HFFc6 (cell line): ENCODE measurements at regions not wholly inside any gene's neighbourhood (a gene's known extent, or its start where the extent isn't known, plus 50 kb on each side); places are given as distances from the start of the nearest gene placed in this dataset.

Source experiments
- DNase-seq: peaks from one replicate; pipeline ENCODE4 v3.0.0-alpha.2; 2018
- H3K27ac Mint-ChIP-seq: 2 replicates; pipeline ENCODE4 v1.8.0; 2020; ENCODE audit warnings: mild to moderate bottlenecking, mixed read lengths
- H3K27me3 Mint-ChIP-seq: 2 replicates; pipeline ENCODE4 v1.8.0; 2021; ENCODE audit warnings: mild to moderate bottlenecking, moderate library complexity, mixed read lengths; ENCODE audit not compliant: insufficient read depth
- H3K36me3 Mint-ChIP-seq: 2 replicates; pipeline ENCODE4 v1.8.0; 2021; ENCODE audit warnings: low read depth, mixed read lengths
- H3K4me1 Mint-ChIP-seq: 2 replicates; pipeline ENCODE4 v1.8.0; 2020; ENCODE audit warnings: low read depth, mixed read lengths
- H3K4me3 Mint-ChIP-seq: 2 replicates; pipeline ENCODE4 v1.8.0; 2020; ENCODE audit warnings: mild to moderate bottlenecking, moderate library complexity, mixed read lengths
- H3K9me3 Mint-ChIP-seq: 2 replicates; pipeline ENCODE4 v1.8.0; 2020; ENCODE audit warnings: mild to moderate bottlenecking, mixed read lengths
- TF ChIP-seq, protein P1 (sequence below): fragments of 200-600 bp; sonication (generic); IDR thresholded peaks from 2 replicates; pipeline ENCODE4 v1.5.0; 2021; ENCODE audit warnings: antibody characterized with exemption, mild to moderate bottlenecking

DNA sequence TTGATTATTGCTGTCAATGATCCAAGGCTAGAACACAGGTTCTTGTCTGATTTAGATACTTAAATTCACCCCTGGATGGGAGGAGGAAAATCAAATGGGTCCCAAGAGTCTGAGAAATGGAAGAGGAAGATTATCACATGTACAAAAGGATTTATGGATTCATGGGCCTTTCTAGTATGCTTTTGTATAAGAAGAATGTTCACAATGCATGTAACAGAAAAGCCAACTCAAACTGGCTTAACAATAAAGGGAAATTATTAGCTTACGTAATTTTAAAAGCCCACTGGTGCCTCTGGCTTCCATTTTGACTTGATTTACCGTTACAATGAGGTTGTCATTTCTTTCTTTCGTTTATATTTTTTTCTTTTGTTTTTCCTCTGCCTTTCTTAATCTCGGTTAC, 782.5 kb upstream of the GRM7 start:
- DNase-seq, result no peak
- Mint-ChIP-seq H3K9me3 (peaks cover 57% of the 10 kb centered on the region), H3K36me3 (no peaks in the 10 kb centered on the region), H3K4me1 (no peaks in the 10 kb centered on the region), H3K4me3 (no peak overlapping the region), H3K27me3 (no peaks in the 10 kb centered on the region; the same call in 1 of the 2 replicates), H3K27ac (no peak overlapping the region)
- TF ChIP-seq, protein P1, sequence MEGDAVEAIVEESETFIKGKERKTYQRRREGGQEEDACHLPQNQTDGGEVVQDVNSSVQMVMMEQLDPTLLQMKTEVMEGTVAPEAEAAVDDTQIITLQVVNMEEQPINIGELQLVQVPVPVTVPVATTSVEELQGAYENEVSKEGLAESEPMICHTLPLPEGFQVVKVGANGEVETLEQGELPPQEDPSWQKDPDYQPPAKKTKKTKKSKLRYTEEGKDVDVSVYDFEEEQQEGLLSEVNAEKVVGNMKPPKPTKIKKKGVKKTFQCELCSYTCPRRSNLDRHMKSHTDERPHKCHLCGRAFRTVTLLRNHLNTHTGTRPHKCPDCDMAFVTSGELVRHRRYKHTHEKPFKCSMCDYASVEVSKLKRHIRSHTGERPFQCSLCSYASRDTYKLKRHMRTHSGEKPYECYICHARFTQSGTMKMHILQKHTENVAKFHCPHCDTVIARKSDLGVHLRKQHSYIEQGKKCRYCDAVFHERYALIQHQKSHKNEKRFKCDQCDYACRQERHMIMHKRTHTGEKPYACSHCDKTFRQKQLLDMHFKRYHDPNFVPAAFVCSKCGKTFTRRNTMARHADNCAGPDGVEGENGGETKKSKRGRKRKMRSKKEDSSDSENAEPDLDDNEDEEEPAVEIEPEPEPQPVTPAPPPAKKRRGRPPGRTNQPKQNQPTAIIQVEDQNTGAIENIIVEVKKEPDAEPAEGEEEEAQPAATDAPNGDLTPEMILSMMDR, result no peak

DNA sequence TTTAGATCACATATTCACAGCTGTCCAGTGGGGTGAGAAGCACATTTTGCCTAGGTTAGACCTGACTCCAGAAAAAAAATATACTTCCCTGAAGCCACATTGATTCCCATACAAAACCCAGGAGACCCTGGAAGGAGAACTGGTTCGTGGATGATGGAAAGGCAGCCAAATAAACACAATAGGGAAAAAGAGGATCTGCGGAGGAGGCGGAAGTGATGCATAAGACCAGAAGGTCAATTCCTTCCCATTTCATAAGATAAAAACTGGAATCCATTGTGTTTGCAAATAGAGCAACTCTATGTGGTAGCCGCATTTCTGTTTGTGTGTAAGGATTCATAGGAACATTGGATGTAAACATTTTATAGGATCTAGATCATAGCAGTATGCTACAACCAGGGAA, 781.9 kb upstream of the GRM7 start:
- TF ChIP-seq, protein P1, result no peak
- no peaks in the 10 kb centered on the region for H3K4me1 Mint-ChIP-seq
- H3K9me3 Mint-ChIP-seq, result peaks cover 56% of the 10 kb centered on the region
- no peak overlapping the region for H3K27ac Mint-ChIP-seq
- H3K4me3 Mint-ChIP-seq, result no peak overlapping the region
- H3K27me3 Mint-ChIP-seq, result no peaks in the 10 kb centered on the region; the same call in 1 of the 2 replicates
- no peak for DNase-seq
- H3K36me3 Mint-ChIP-seq, result no peaks in the 10 kb centered on the region

DNA sequence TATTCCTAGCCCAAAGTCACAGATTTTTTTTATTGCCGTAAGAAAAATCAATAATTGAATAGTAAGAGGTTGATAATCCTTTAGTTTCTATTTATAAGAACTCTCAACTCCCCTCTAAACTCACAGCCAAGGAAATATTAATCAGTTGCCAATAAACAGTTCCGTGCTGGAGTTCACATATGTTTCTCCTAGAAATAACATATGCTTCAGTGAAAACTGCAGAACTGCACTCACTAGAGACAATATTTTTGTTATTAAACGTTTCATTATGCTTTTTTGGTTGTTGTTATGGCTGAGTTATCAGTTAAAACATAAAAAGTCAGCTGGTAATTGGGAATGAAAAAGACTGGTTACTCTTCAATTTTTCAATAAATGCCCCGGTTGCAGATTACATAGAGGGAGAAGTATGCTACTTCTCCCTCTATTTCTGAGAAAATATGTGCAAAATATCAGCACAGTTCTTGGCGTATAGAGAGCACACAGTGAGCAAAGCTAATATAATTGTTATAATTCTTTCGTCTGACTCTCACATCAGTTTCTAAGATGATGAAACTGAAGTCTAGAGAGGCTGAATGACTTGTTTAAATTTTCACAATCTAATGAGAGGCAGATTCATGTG, 781.2 kb upstream of the GRM7 start:
- no peak overlapping the region for H3K4me3 Mint-ChIP-seq
- H3K27ac Mint-ChIP-seq, result no peak overlapping the region
- H3K36me3 Mint-ChIP-seq, result no peaks in the 10 kb centered on the region
- TF ChIP-seq, protein P1, result no peak
- DNase-seq, result no peak
- H3K9me3 Mint-ChIP-seq, result peaks cover 56% of the 10 kb centered on the region
- H3K27me3 Mint-ChIP-seq, result no peaks in the 10 kb centered on the region; the same call in 1 of the 2 replicates
- H3K4me1 Mint-ChIP-seq, result no peaks in the 10 kb centered on the region

DNA sequence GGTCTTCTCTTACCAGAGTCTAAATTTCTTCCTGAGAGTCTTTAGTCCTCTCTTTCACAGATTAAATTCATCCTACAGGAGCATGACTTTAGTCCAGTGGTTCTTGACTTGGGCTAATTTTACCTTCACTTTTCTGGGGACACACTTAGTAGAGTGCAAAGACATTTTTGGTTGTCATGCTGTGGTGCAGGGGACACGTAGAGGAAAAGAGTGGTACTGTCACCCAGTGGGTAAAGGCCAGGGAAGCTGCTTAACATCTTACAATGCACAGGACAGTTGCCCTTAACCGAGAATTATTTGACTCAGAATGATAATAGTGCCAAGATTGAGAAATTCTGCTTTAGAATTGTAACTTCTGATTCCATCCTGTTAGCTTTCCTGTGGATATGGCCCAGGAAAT, 772.5 kb upstream of the GRM7 start:
- Mint-ChIP-seq H3K27ac (no peak overlapping the region), H3K36me3 (no peaks in the 10 kb centered on the region), H3K9me3 (peaks cover 50% of the 10 kb centered on the region), H3K4me1 (no peaks in the 10 kb centered on the region), H3K27me3 (no peaks in the 10 kb centered on the region), H3K4me3 (no peak overlapping the region)
- no peak for DNase-seq
- TF ChIP-seq, protein P1, result no peak

DNA sequence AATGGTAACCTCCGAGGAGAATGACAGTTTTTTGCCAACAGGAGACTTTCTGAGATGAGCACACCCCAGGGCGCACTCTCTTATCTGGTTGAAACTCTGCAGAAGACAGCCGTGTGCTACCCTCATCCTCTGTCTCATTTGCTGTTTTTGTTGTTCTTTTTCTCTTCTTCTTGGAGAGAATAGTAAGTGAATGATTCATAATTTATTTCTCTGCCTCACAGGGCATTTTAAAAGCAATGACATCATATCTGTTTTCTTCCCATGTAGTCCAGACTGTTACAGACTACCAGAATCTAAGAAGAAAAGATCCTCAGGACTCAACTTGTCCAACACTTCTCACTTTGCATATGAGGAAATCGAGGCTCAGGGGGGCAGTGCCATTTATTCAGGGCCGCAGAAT, 771.1 kb upstream of the GRM7 start:
- Mint-ChIP-seq H3K4me1 (no peaks in the 10 kb centered on the region), H3K4me3 (no peak overlapping the region), H3K9me3 (peaks cover 42% of the 10 kb centered on the region), H3K27ac (no peak overlapping the region), H3K27me3 (no peaks in the 10 kb centered on the region), H3K36me3 (no peaks in the 10 kb centered on the region)
- TF ChIP-seq, protein P1, result no peak
- DNase-seq, result no peak

DNA sequence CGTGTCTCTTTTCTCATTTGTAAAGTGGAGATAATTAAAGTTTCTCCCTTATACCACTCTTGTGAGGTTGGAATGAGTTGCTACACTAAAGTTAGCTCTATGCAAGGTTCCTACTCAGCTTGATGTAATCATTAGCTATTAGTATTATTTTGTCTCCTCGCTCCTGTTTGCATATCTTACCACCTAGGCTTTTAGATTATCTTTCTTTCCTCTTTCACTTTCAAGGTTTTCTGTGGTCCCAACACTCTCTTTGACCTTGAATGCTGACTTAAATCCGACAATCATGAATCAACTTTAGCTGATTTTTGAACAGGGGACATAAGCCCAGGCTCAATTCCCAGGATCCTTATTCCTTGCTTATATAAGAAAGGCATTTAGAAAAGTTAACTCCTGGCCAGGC, 769.7 kb upstream of the GRM7 start:
- TF ChIP-seq, protein P1, result no peak
- Mint-ChIP-seq H3K4me1 (no peaks in the 10 kb centered on the region), H3K36me3 (no peaks in the 10 kb centered on the region), H3K27me3 (no peaks in the 10 kb centered on the region), H3K9me3 (peaks cover 31% of the 10 kb centered on the region), H3K27ac (no peak overlapping the region), H3K4me3 (no peak overlapping the region)
- DNase-seq, result no peak
